Caco-2 (cell line): ENCODE measurements at regions not wholly inside any gene's neighbourhood (a gene's known extent, or its start where the extent isn't known, plus 50 kb on each side); places are given as distances from the start of the nearest gene placed in this dataset.
"Not testable (repeated sequence)": the region's sequence is repeated elsewhere in the genome, so short reads cannot be mapped to it uniquely, and the experiment has no call there.

Experiments used
- BruUV-seq: library from RNA; stranded (reverse); fragments of 400-500 nt; replicated peaks from 2 replicates; lab custom pipeline; 2021; lab: Mats Ljungman, UMichigan
- CTCF ChIA-PET: fragments of 300-600 bp; sonication (Branson Sonifier 250); formaldehyde crosslinking; loops from one replicate; lab custom pipeline; 2022; ENCODE audit warnings: antibody characterized with exemption; lab: Charles Lee
- POLR2A ChIA-PET: fragments of 300-600 bp; sonication (Branson Sonifier 250); formaldehyde crosslinking; loops from one replicate; lab custom pipeline; 2022; ENCODE audit warnings: antibody characterized with exemption; lab: Charles Lee
- DNase-seq, 2 experiments: peaks; one replicate each; pipeline versions ENCODE4 v3.0.0 to v3.0.0-alpha.2; 2020 to 2022
- H3K27me3 ChIP-seq: replicated peaks from 2 replicates; pipeline ENCODE4 v1.6.0; 2011; ENCODE audit warnings: low read length; ENCODE audit not compliant: control insufficient read depth, insufficient read depth
- H3K36me3 ChIP-seq: 2 replicates; pipeline ENCODE4 v1.5.1; 2011; ENCODE audit warnings: low read length; ENCODE audit not compliant: control insufficient read depth, insufficient read depth
- H3K4me1 ChIP-seq: fragments of 250-450 bp; sonication (Bioruptor Pico); 2 replicates; pipeline ENCODE4 v1.5.1; 2020; ENCODE audit warnings: mild to moderate bottlenecking
- H3K4me3 ChIP-seq: 2 replicates; pipeline ENCODE4 v1.5.1; 2011; ENCODE audit warnings: low read depth, mild to moderate bottlenecking, control low read depth, low read length
- H3K9me3 ChIP-seq: fragments of 250-450 bp; sonication (Bioruptor Pico); 2 replicates; pipeline ENCODE4 v1.5.1; 2020; ENCODE audit warnings: mild to moderate bottlenecking, moderate library complexity
- H3K27ac Mint-ChIP-seq: one replicate; pipeline ENCODE4 v1.8.0; 2022; ENCODE audit warnings: mixed read lengths; ENCODE audit not compliant: unreplicated experiment
- H3K27me3 Mint-ChIP-seq: one replicate; pipeline ENCODE4 v1.8.0; 2022; ENCODE audit warnings: mixed read lengths; ENCODE audit not compliant: insufficient read depth, unreplicated experiment
- H3K36me3 Mint-ChIP-seq: one replicate; pipeline ENCODE4 v1.8.0; 2022; ENCODE audit warnings: mild to moderate bottlenecking, mixed read lengths; ENCODE audit not compliant: insufficient read depth, unreplicated experiment
- H3K4me1 Mint-ChIP-seq: one replicate; pipeline ENCODE4 v1.8.0; 2022; ENCODE audit warnings: low read depth, mixed read lengths; ENCODE audit not compliant: unreplicated experiment
- H3K4me3 Mint-ChIP-seq: one replicate; pipeline ENCODE4 v1.8.0; 2022; ENCODE audit warnings: mild to moderate bottlenecking, moderate library complexity, mixed read lengths; ENCODE audit not compliant: unreplicated experiment
- H3K9me3 Mint-ChIP-seq: one replicate; pipeline ENCODE4 v1.8.0; 2022; ENCODE audit warnings: mixed read lengths; ENCODE audit not compliant: unreplicated experiment
- CTCF ChIP-seq, 2 experiments: fragments of 200-600 bp in 1 of 2; IDR thresholded peaks; 1 replicate in 1 of 2; 2 replicates in 1 of 2; pipeline versions ENCODE4 v1.5.1 to v1.8.0; 2011 to 2022; ENCODE audit warnings: antibody characterized with exemption in 1 of 2, control low read depth in 1 of 2, inconsistent platforms in 1 of 2, low read depth in 1 of 2, low read length in 1 of 2, mild to moderate bottlenecking in 1 of 2, moderate library complexity in 1 of 2; ENCODE audit not compliant: insufficient read depth in 1 of 2, severe bottlenecking in 1 of 2, unreplicated experiment in 1 of 2
- intact Hi-C: fragments of 100-400 bp; cut with micrococcal nuclease; formaldehyde crosslinking; loops from one replicate; pipeline ENCODE4 v1.10.0; 2022; ENCODE audit not compliant: unreplicated experiment

DNA sequence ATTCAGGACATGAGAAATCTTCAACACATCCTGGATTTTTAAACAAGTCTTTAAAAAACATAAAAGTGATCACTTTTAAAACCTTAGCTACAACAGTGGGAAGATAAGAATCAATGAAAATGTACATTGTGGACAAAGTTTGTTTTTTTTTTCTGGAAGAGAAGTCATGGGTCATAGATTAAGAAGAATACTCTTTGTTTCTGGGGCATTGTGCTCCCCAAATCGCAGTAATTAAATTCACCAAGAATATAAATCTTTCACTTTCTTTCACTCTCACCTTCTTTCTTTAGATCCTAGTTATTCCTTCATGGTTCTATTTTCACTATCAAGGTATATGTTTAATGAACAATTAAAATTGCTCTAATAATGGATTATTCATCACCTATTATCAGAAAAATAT is 132.6 kb upstream of the PGR start:
- intact Hi-C loops, result no loop called here
- Histone ChIP-seq H3K4me3 (no peak overlapping the region), H3K36me3 (no peaks in the 10 kb centered on the region), H3K27me3 (no peaks in the 10 kb centered on the region), H3K9me3 (no peaks in the 10 kb centered on the region), H3K4me1 (no peaks in the 10 kb centered on the region)
- no peak for DNase-seq
- CTCF ChIA-PET, result no interaction called here
- no TSS peak for BruUV-seq
- Mint-ChIP-seq H3K4me3 (no peak overlapping the region), H3K36me3 (no peaks in the 10 kb centered on the region), H3K27ac (no peak overlapping the region), H3K9me3 (no peaks in the 10 kb centered on the region), H3K27me3 (peaks cover 5% of the 10 kb centered on the region), H3K4me1 (no peaks in the 10 kb centered on the region)
- TF ChIP-seq CTCF (IDR thresholded peaks at IDR 0.05; ENCODE audit: insufficient read depth in 1 of 2, low read depth in 1 of 2, low read length in 1 of 2, severe bottlenecking in 1 of 2, unreplicated experiment in 1 of 2), result no peak
- POLR2A ChIA-PET, result no interaction called here

- H3K4me3 Mint-ChIP-seq, result no peak overlapping the region
- no peak overlapping the region for H3K27ac Mint-ChIP-seq
- no peak for TF ChIP-seq CTCF (IDR thresholded peaks at IDR 0.05; ENCODE audit: insufficient read depth in 1 of 2, low read depth in 1 of 2, low read length in 1 of 2, severe bottlenecking in 1 of 2, unreplicated experiment in 1 of 2)
- no peak for DNase-seq
- Histone ChIP-seq H3K27me3 (no peaks in the 10 kb centered on the region), H3K9me3 (no peaks in the 10 kb centered on the region), H3K36me3 (no peaks in the 10 kb centered on the region), H3K4me3 (no peak overlapping the region), H3K4me1 (no peaks in the 10 kb centered on the region)
- no peaks in the 10 kb centered on the region for H3K9me3 Mint-ChIP-seq
- no peaks in the 10 kb centered on the region for H3K36me3 Mint-ChIP-seq
- no peaks in the 10 kb centered on the region for H3K4me1 Mint-ChIP-seq
- H3K27me3 Mint-ChIP-seq, result no peaks in the 10 kb centered on the region
- ChIA-PET POLR2A (no interaction called here), CTCF (no interaction called here)
- intact Hi-C loops, result no loop called here
- no TSS peak for BruUV-seq
These were observed 125.4 kb upstream of the PGR start for GRCh38 chr11:101255036-101255435.

DNA sequence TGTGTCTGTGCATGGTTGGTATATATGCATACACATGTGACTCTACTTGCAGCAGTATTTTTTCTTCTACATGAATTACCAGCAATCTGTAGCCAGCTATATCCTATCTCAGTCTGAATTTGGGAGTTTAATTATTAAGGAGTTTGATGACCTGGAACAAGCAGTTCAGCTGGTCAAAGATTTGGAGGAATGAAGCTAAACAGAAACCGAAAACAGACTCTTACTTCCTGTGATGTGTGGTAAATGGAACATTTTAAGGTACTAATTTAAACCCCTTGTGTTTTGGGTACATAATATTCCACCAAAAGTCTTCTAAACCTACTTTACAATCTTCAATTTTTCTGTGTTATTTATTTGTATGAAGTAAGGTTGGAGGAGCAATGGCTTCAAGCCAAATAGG is 124.4 kb upstream of the PGR start:
- CTCF ChIA-PET, result no interaction called here
- no peaks in the 10 kb centered on the region for H3K9me3 ChIP-seq
- H3K4me3 ChIP-seq, result no peak overlapping the region
- DNase-seq, result no peak
- no peak overlapping the region for H3K4me3 Mint-ChIP-seq
- H3K9me3 Mint-ChIP-seq, result no peaks in the 10 kb centered on the region
- H3K36me3 Mint-ChIP-seq, result no peaks in the 10 kb centered on the region
- intact Hi-C loops, result no loop called here
- no peaks in the 10 kb centered on the region for H3K4me1 ChIP-seq
- no peaks in the 10 kb centered on the region for H3K4me1 Mint-ChIP-seq
- POLR2A ChIA-PET, result no interaction called here
- no peaks in the 10 kb centered on the region for H3K27me3 ChIP-seq
- no TSS peak for BruUV-seq
- no peak for TF ChIP-seq CTCF (IDR thresholded peaks at IDR 0.05; ENCODE audit: insufficient read depth in 1 of 2, low read depth in 1 of 2, low read length in 1 of 2, severe bottlenecking in 1 of 2, unreplicated experiment in 1 of 2)
- no peak overlapping the region for H3K27ac Mint-ChIP-seq
- H3K36me3 ChIP-seq, result no peaks in the 10 kb centered on the region
- no peaks in the 10 kb centered on the region for H3K27me3 Mint-ChIP-seq

DNA sequence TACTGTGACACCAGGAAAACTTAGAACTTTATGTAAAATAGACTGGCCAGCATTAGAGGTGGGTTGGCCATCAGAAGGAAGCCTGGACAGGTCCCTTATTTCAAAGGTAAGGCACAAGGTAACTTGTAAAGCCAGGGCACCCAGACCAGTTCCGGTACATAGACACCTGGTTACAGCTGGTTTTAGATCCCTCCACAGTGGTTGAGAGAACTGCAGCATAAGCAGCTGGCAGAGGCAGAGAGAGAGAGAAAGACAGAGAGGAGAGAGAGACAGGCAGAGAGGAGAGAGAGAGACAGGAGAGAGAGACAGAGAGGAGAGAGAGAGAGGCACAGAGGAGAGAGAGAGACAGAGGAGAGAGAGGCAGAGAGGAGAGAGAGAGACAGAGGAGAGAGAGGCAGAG is 116.0 kb upstream of the PGR start:
- H3K36me3 Mint-ChIP-seq, H3K4me3 Mint-ChIP-seq, intact Hi-C loops, H3K27me3 ChIP-seq, BruUV-seq, H3K27ac Mint-ChIP-seq, CTCF ChIA-PET, H3K36me3 ChIP-seq, H3K4me3 ChIP-seq, H3K27me3 Mint-ChIP-seq, DNase-seq, POLR2A ChIA-PET: not testable (repeated sequence)
- Mint-ChIP-seq H3K9me3 (peaks cover 38% of the 10 kb centered on the region), H3K4me1 (peaks cover 10% of the 10 kb centered on the region)
- H3K9me3 ChIP-seq, result peaks cover 18% of the 10 kb centered on the region
- H3K4me1 ChIP-seq, result peaks cover 10% of the 10 kb centered on the region

DNA sequence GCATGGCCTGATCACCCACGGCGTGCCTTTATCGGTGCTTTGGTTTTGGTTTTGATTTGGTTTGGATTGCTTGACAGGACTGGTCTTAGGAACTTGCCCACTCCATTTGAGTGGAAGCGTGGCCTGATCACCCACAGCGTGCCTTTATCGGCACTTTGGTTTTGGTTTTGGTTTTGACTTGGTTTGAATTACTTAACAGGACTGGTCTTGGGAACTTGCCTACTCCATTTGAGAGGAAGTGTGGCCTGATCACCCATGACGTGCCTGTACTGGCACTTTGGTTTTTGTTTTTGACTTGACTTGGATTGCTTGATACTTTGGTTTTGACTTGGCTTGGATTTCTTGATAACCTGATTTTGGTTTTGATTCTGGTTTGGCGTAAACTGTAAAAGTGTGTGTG is 115.5 kb upstream of the PGR start:
- Histone ChIP-seq H3K4me1 (peaks cover 10% of the 10 kb centered on the region), H3K9me3 (peaks cover 21% of the 10 kb centered on the region)
- POLR2A ChIA-PET, CTCF ChIA-PET, H3K36me3 ChIP-seq, H3K4me3 Mint-ChIP-seq, H3K27ac Mint-ChIP-seq, BruUV-seq, intact Hi-C loops, H3K27me3 Mint-ChIP-seq, H3K4me3 ChIP-seq, DNase-seq, H3K36me3 Mint-ChIP-seq, H3K27me3 ChIP-seq: not testable (repeated sequence)
- H3K4me1 Mint-ChIP-seq, result peaks cover 10% of the 10 kb centered on the region
- peaks cover 38% of the 10 kb centered on the region for H3K9me3 Mint-ChIP-seq
